HepG2 (cell line): ENCODE measurements at regions not wholly inside any gene's neighbourhood (a gene's known extent, or its start where the extent isn't known, plus 50 kb on each side); places are given as distances from the start of the nearest gene placed in this dataset.

ENCODE experiments used
- ATAC-seq: fragments of 200-7000 bp; cut with Tn5 transposase; 3 replicates; pipeline ENCODE4 v1.9.1; 2020; ENCODE audit warnings: mild to moderate bottlenecking, moderate library complexity
- BruUV-seq: library from RNA; stranded (reverse); fragments of 400-500 nt; replicated peaks from 2 replicates; lab custom pipeline; 2021; lab: Mats Ljungman, UMichigan
- CTCF ChIA-PET: fragments of 300-600 bp; formaldehyde crosslinking; extraction: SDS; loops from one replicate; lab custom pipeline; 2021; ENCODE audit warnings: low total read pairs, inconsistent platforms, low intra/inter-chr PET ratio; lab: Yijun Ruan, JAX
- POLR2A ChIA-PET: fragments of 350-600 bp; sonication (Branson Sonifier 250); formaldehyde crosslinking; loops from one replicate; lab custom pipeline; 2020; ENCODE audit warnings: antibody characterized with exemption, inconsistent platforms; lab: Yijun Ruan, JAX
- DNase-seq: peaks from one replicate; pipeline ENCODE4 v3.0.0-alpha.2; 2015; ENCODE audit warnings: low spot score
- FAIRE-seq: peaks from 3 replicates; lab custom pipeline; 2011; peaks lifted over from hg19 to GRCh38; lab: Jason Lieb, UNC
- H2AFZ ChIP-seq: one replicate; pipeline ENCODE4 v1.6.1; 2011; ENCODE audit warnings: low read length, inconsistent platforms
- H3K27ac ChIP-seq: fragments of 300-600 bp; 3 replicates; pipeline ENCODE4 v1.8.0; 2011; ENCODE audit warnings: mixed run types, mild to moderate bottlenecking, mixed read lengths, low read length, inconsistent platforms; ENCODE audit not compliant: insufficient read depth; ENCODE audit errors: extremely low read length
- H3K27me3 ChIP-seq, 2 experiments: fragments of 200-600 bp in 1 of 2; 2 replicates in 1 of 2; 3 replicates in 1 of 2; pipeline versions ENCODE4 v1.6.0 to v1.8.0; 2011; ENCODE audit warnings: low read length in 2 of 2, mild to moderate bottlenecking in 2 of 2, moderate library complexity in 2 of 2, inconsistent platforms in 1 of 2; ENCODE audit not compliant: insufficient read depth in 2 of 2, control insufficient read depth in 1 of 2
- H3K36me3 ChIP-seq, 2 experiments: fragments of 200-600 bp in 1 of 2; replicated peaks in 1 of 2; 2 replicates in 1 of 2; 3 replicates in 1 of 2; pipeline versions ENCODE4 v1.5.1 to v1.8.0; 2011; ENCODE audit warnings: low read length in 2 of 2, inconsistent platforms in 1 of 2; ENCODE audit not compliant: insufficient read depth in 2 of 2, control insufficient read depth in 1 of 2
- H3K4me1 ChIP-seq: 2 replicates; pipeline ENCODE4 v1.5.1; 2012; ENCODE audit warnings: low read length, inconsistent platforms; ENCODE audit not compliant: insufficient read depth
- H3K4me2 ChIP-seq: 2 replicates; pipeline ENCODE4 v1.6.0; 2011; ENCODE audit warnings: low read depth, low read length, inconsistent platforms
- H3K4me3 ChIP-seq, 3 experiments: fragments of 200-600 bp in 1 of 3; sonication (generic), shearing (Covaris generic) in 1 of 3; replicated peaks in 1 of 3; 2 replicates each; pipeline ENCODE4 v1.5.1; 2011 to 2016; ENCODE audit warnings: low read length in 3 of 3, inconsistent platforms in 2 of 3, low read depth in 2 of 3, mild to moderate bottlenecking in 2 of 3, control low read depth in 1 of 3, mixed read lengths in 1 of 3; ENCODE audit not compliant: insufficient read depth in 1 of 3
- H3K79me2 ChIP-seq: one replicate; pipeline ENCODE4 v1.6.1; 2011; ENCODE audit warnings: low read length, inconsistent platforms; ENCODE audit not compliant: insufficient read depth
- H3K9ac ChIP-seq: 2 replicates; pipeline ENCODE4 v1.6.0; 2011; ENCODE audit warnings: mild to moderate bottlenecking, low read depth, low read length, inconsistent platforms; ENCODE audit not compliant: insufficient read depth
- H3K9me3 ChIP-seq: 2 replicates; pipeline ENCODE4 v1.5.1; 2012; ENCODE audit warnings: mild to moderate bottlenecking, low read length
- H4K20me1 ChIP-seq: 2 replicates; pipeline ENCODE4 v1.6.0; 2011; ENCODE audit warnings: inconsistent platforms, mild to moderate bottlenecking, low read length, moderate library complexity; ENCODE audit not compliant: insufficient read depth
- AKNA ChIP-seq: sonication (generic); formaldehyde crosslinking; IDR thresholded peaks from 2 replicates; pipeline ENCODE4 v1.4.0; 2020; ENCODE audit warnings: missing genetic modification reagents, borderline replicate concordance
- CBX1 ChIP-seq: IDR thresholded peaks from one replicate; pipeline ENCODE4 v1.6.1; 2016; ENCODE audit warnings: antibody characterized with exemption, low read depth
- FOXK1 ChIP-seq: sonication (generic); formaldehyde crosslinking; IDR thresholded peaks from 2 replicates; pipeline ENCODE4 v1.4.0; 2020; ENCODE audit warnings: low read depth, missing genetic modification reagents, borderline replicate concordance
- PHF8 ChIP-seq: sonication (generic); formaldehyde crosslinking; IDR thresholded peaks from 2 replicates; pipeline ENCODE4 v1.5.0; 2020; ENCODE audit warnings: missing genetic modification reagents
- TEAD2 ChIP-seq: sonication (generic); formaldehyde crosslinking; IDR thresholded peaks from 2 replicates; pipeline ENCODE4 v1.9.0; 2021; ENCODE audit warnings: missing genetic modification reagents
- ZIK1 ChIP-seq: sonication (generic); formaldehyde crosslinking; IDR thresholded peaks from 2 replicates; pipeline ENCODE4 v1.5.0; 2020; ENCODE audit warnings: mild to moderate bottlenecking, low read depth, missing genetic modification reagents, borderline replicate concordance
- ZNF207 ChIP-seq: fragments of 450-650 bp; IDR thresholded peaks from 2 replicates; pipeline ENCODE4 v1.6.1; 2016; ENCODE audit warnings: antibody characterized with exemption, borderline replicate concordance
- ZNF296 ChIP-seq: sonication (generic); formaldehyde crosslinking; conservative IDR thresholded peaks from 2 replicates; pipeline ENCODE4 v1.5.0; 2020; ENCODE audit warnings: mild to moderate bottlenecking, missing genetic modification reagents
- ZNF446 ChIP-seq: sonication (generic); formaldehyde crosslinking; IDR thresholded peaks from 2 replicates; pipeline ENCODE4 v1.5.0; 2020; ENCODE audit warnings: mild to moderate bottlenecking, missing genetic modification reagents
- ZNF468 ChIP-seq: sonication (generic); formaldehyde crosslinking; IDR thresholded peaks from 2 replicates; pipeline ENCODE4 v1.8.0; 2022; ENCODE audit warnings: mild to moderate bottlenecking, moderate library complexity, missing genetic modification reagents
- ZNF580 ChIP-seq: IDR thresholded peaks from 2 replicates; pipeline ENCODE4 v1.6.1; 2016; ENCODE audit warnings: low read depth, borderline replicate concordance
- ZNF703 ChIP-seq: sonication (generic); formaldehyde crosslinking; IDR thresholded peaks from 2 replicates; pipeline ENCODE4 v1.5.1; 2020; ENCODE audit warnings: missing genetic modification reagents, mild to moderate bottlenecking, moderate library complexity, borderline replicate concordance
- ZNF788 ChIP-seq: sonication (generic); formaldehyde crosslinking; IDR thresholded peaks from 2 replicates; pipeline ENCODE4 v1.5.0; 2020; ENCODE audit warnings: mild to moderate bottlenecking, missing genetic modification reagents, borderline replicate concordance
- WGBS: methylation state at CpG from one replicate; pipeline ENCODE4 v1.1.6; 2017; ENCODE audit warnings: low lambda C conversion rate; 5-methylcytosine and 5-hydroxymethylcytosine counted together
- in situ Hi-C: cut with HindIII; loops from 2 replicates; pipeline ENCODE4 v1.10.0; 2017; ENCODE audit warnings: low pct_unique_long_range_greater_than_20kb; ENCODE audit not compliant: extremely low pct_ligation_motif_present
- intact Hi-C: fragments of 100-400 bp; cut with micrococcal nuclease; formaldehyde crosslinking; loops from one replicate; pipeline ENCODE4 v1.10.0; 2022; ENCODE audit not compliant: unreplicated experiment

- Histone ChIP-seq H3K79me2 (no peaks in the 10 kb centered on the region), H3K4me2 (no peak overlapping the region; the same call in 1 of the 2 replicates), H3K36me3 (no peaks in the 10 kb centered on the region), H4K20me1 (no peaks in the 10 kb centered on the region), H3K9me3 (no peaks in the 10 kb centered on the region), H3K4me3 (no peak overlapping the region), H2AFZ (no peak overlapping the region), H3K9ac (no peak overlapping the region), H3K27me3 (peaks cover 0 to 40% of the 10 kb centered on the region in 2 experiments; a peak in 3 of 5 replicates), H3K4me1 (peaks cover 7% of the 10 kb centered on the region; the same call in 1 of the 2 replicates), H3K27ac (no peak overlapping the region)
- in situ Hi-C loops, result no loop called here
- DNase-seq, result no peak
- BruUV-seq, result no TSS peak
- TF ChIP-seq TEAD2 (no peak), PHF8 (no peak), ZNF296 (CRISPR knock-in tag) (no peak)
- ATAC-seq, result no peak; the same call in 2 of the 3 replicates
- no peak for FAIRE-seq
- POLR2A ChIA-PET, result no interaction called here
- WGBS, result 35% methylated on average over 19 of the region's 19 CpGs
- CTCF ChIA-PET, result no interaction called here
- intact Hi-C loops, result no loop called here
Observed at GRCh38 chr1:47578026-47578720, 140.3 kb downstream of the FOXD2 start.

GRCh38 chr1:47578721-47579419, 141.0 kb downstream of the FOXD2 start:
- H2AFZ ChIP-seq, result no peak overlapping the region
- in situ Hi-C loops (no loop called here), intact Hi-C loops (no loop called here)
- no peaks in the 10 kb centered on the region for H3K79me2 ChIP-seq
- no peaks in the 10 kb centered on the region for H4K20me1 ChIP-seq
- no peak for DNase-seq
- H3K9ac ChIP-seq, result no peak overlapping the region
- no peak for ATAC-seq
- peaks cover 7% of the 10 kb centered on the region; the same call in 1 of the 2 replicates for H3K4me1 ChIP-seq
- FAIRE-seq, result no peak
- ChIA-PET POLR2A (no interaction called here), CTCF (no interaction called here)
- H3K4me3 ChIP-seq, result no peak overlapping the region
- no peak overlapping the region for H3K27ac ChIP-seq
- 10% methylated on average over 10 of the region's 10 CpGs for WGBS
- no peaks in the 10 kb centered on the region for H3K9me3 ChIP-seq
- peaks cover 0 to 40% of the 10 kb centered on the region in 2 experiments; a peak in 3 of 5 replicates for H3K27me3 ChIP-seq
- no peaks in the 10 kb centered on the region for H3K36me3 ChIP-seq
- BruUV-seq, result no TSS peak
- H3K4me2 ChIP-seq, result no peak overlapping the region
- TF ChIP-seq ZNF207 (no peak), AKNA (no peak), ZIK1 (CRISPR knock-in tag) (no peak), ZNF788 (CRISPR knock-in tag) (no peak), CBX1 (no peak), ZNF703 (no peak), ZNF468 (no peak), FOXK1 (CRISPR knock-in tag) (no peak), ZNF580 (CRISPR knock-in tag) (no peak), ZNF446 (CRISPR knock-in tag) (no peak)
